H1 (cell line): ENCODE measurements at regions not wholly inside any gene's neighbourhood (a gene's known extent, or its start where the extent isn't known, plus 50 kb on each side); places are given as distances from the start of the nearest gene placed in this dataset.

ENCODE experiments used
- CTCF ChIP-seq, 3 experiments: IDR thresholded peaks; 1 replicate in 2 of 3; 2 replicates in 1 of 3; pipeline versions ENCODE4 v1.5.1 to v1.6.1; 2011; ENCODE audit warnings: low read length in 3 of 3, mild to moderate bottlenecking in 3 of 3, inconsistent platforms in 2 of 3, low read depth in 1 of 3, moderate library complexity in 1 of 3; ENCODE audit not compliant: insufficient read depth in 1 of 3; ENCODE audit errors: control extremely low read depth in 1 of 3
- E2F6 ChIP-seq: IDR thresholded peaks from 2 replicates; pipeline ENCODE4 v1.6.1; 2012; ENCODE audit warnings: inconsistent platforms
- JUN ChIP-seq: IDR thresholded peaks from 2 replicates; pipeline ENCODE4 v1.6.1; 2011; ENCODE audit warnings: low read depth, mild to moderate bottlenecking, improper control_type of control experiment, low read length
- POLR2A ChIP-seq, 2 experiments: IDR thresholded peaks; 1 replicate in 1 of 2; 2 replicates in 1 of 2; pipeline ENCODE4 v1.6.1; 2011; ENCODE audit warnings: low read depth in 2 of 2, low read length in 2 of 2, mild to moderate bottlenecking in 2 of 2; ENCODE audit errors: control extremely low read depth in 1 of 2
- POLR2AphosphoS5 ChIP-seq: IDR thresholded peaks from 2 replicates; pipeline ENCODE4 v1.6.1; 2011; ENCODE audit warnings: low read depth, low read length
- SIX5 ChIP-seq: IDR thresholded peaks from 2 replicates; pipeline ENCODE4 v1.6.1; 2011; ENCODE audit warnings: mild to moderate bottlenecking, low read depth, low read length
- TEAD4 ChIP-seq: IDR thresholded peaks from 2 replicates; pipeline ENCODE4 v1.6.1; 2012; ENCODE audit warnings: low read depth, low read length, inconsistent platforms, mixed read lengths

GRCh38 chr13:91151921-91152320 is 195.6 kb upstream of the MIR17HG start:
- TF ChIP-seq CTCF (IDR thresholded peaks at IDR 0.05; ENCODE audit: control extremely low read depth in 1 of 3, insufficient read depth in 1 of 3, low read depth in 1 of 3, low read length in 3 of 3): no peak
- no peak for TF ChIP-seq TEAD4
- TF ChIP-seq POLR2A (IDR thresholded peaks at IDR 0.05; ENCODE audit: control extremely low read depth in 1 of 2, low read depth in 2 of 2, low read length in 2 of 2): no peak
- no peak for TF ChIP-seq JUN
- no peak for TF ChIP-seq E2F6
- no peak for TF ChIP-seq POLR2AphosphoS5
- no peak for TF ChIP-seq SIX5
